Activated naive CD4-positive, alpha-beta T cell treated with anti-CD3 and anti-CD28 coated beads, Interleukin-2, amount 50 U/mL, for 24 hours (primary cell): ENCODE measurements at regions not wholly inside any gene's neighbourhood (a gene's known extent, or its start where the extent isn't known, plus 50 kb on each side); places are given as distances from the start of the nearest gene placed in this dataset.

Source experiments
- H3K27ac Mint-ChIP-seq: one replicate; pipeline ENCODE4 v1.8.0; 2021; ENCODE audit warnings: mild to moderate bottlenecking, mixed read lengths
- H3K27me3 Mint-ChIP-seq: one replicate; pipeline ENCODE4 v1.8.0; 2021; ENCODE audit warnings: mixed read lengths
- H3K36me3 Mint-ChIP-seq: one replicate; pipeline ENCODE4 v1.8.0; 2021; ENCODE audit warnings: mixed read lengths
- H3K4me1 Mint-ChIP-seq: one replicate; pipeline ENCODE4 v1.8.0; 2021; ENCODE audit warnings: mixed read lengths
- H3K4me3 Mint-ChIP-seq: one replicate; pipeline ENCODE4 v1.8.0; 2021; ENCODE audit warnings: mild to moderate bottlenecking, mixed read lengths
- H3K9me3 Mint-ChIP-seq: one replicate; pipeline ENCODE4 v1.8.0; 2021; ENCODE audit warnings: mixed read lengths

DNA sequence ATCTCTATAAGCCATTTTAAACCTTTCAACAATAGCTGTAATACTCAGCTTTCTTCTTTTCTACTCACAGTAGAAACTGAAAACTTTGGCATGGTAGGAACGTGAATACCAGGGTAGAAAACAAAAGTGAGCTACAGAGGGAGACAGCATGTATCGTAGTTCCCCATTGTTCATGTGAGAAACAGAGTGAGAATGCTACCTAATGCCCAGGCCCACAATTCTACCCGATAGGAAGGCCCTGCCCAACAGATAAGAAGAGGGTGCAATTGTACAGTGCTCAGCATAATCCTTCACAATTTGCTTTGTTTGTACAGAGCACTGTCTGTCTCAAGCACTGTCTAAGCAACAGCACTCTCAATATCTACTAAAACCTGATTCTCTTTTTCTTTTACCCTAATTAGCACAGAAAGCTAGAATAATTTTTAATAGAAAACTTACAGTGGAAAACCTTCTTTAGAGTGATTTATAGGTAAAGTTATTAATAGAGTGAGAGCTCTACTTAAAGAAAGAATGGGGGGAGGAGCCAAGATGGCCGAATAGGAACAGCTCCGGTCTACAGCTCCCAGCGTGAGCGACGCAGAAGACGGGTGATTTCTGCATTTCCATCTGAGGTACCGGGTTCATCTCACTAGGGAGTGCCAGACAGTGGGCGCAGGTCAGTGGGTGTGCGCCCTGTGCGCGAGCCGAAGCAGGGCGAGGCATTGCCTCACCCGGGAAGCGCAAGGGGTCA is 322.3 kb downstream of the EFNB2 start:
- Mint-ChIP-seq H3K4me3 (no peak overlapping the region), H3K4me1 (no peaks in the 10 kb centered on the region), H3K36me3 (no peaks in the 10 kb centered on the region), H3K27me3 (peaks cover 2% of the 10 kb centered on the region), H3K9me3 (no peaks in the 10 kb centered on the region), H3K27ac (no peak overlapping the region)

GRCh38 chr13:106212386-106213010 is 323.0 kb downstream of the EFNB2 start:
- Mint-ChIP-seq H3K27ac (no peak overlapping the region), H3K4me3 (no peak overlapping the region), H3K36me3 (no peaks in the 10 kb centered on the region), H3K9me3 (no peaks in the 10 kb centered on the region), H3K4me1 (no peaks in the 10 kb centered on the region), H3K27me3 (peaks cover 2% of the 10 kb centered on the region)

DNA sequence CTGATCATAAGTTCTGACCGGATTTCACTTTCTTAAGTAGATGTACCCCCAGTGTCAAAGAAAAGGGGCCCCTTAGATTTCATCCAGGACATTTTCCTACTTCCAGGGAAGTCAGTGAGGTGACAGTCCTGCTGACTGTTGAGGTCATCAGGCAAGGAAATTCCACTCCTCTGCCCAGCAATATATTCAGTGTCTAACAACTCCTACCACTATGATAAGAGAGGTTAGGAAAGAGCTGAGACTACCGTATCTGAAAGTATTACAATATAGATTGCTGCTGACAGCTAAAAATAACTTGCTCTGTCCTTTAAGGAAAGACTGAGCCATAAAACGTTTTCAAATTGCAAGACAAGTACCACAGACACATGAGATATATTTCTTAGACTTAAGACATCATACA is 325.1 kb downstream of the EFNB2 start:
- peaks cover 2% of the 10 kb centered on the region for H3K27me3 Mint-ChIP-seq
- H3K4me3 Mint-ChIP-seq = no peak overlapping the region
- H3K9me3 Mint-ChIP-seq = no peaks in the 10 kb centered on the region
- no peaks in the 10 kb centered on the region for H3K4me1 Mint-ChIP-seq
- H3K36me3 Mint-ChIP-seq = no peaks in the 10 kb centered on the region
- H3K27ac Mint-ChIP-seq = no peak overlapping the region

GRCh38 chr13:106205871-106206270 is 329.6 kb downstream of the EFNB2 start:
- Mint-ChIP-seq H3K4me1 (no peaks in the 10 kb centered on the region), H3K4me3 (no peak overlapping the region), H3K36me3 (no peaks in the 10 kb centered on the region), H3K27me3 (peaks cover 2% of the 10 kb centered on the region), H3K9me3 (no peaks in the 10 kb centered on the region), H3K27ac (no peak overlapping the region)

- no peaks in the 10 kb centered on the region for H3K36me3 Mint-ChIP-seq
- H3K27ac Mint-ChIP-seq = no peak overlapping the region
Observed at GRCh38 chr13:106197496-106197895, 338.0 kb downstream of the EFNB2 start.

GRCh38 chr13:106187501-106188095 is 347.9 kb downstream of the EFNB2 start:
- no peak overlapping the region for H3K4me3 Mint-ChIP-seq
- no peak overlapping the region for H3K27ac Mint-ChIP-seq
- no peaks in the 10 kb centered on the region for H3K36me3 Mint-ChIP-seq
- H3K4me1 Mint-ChIP-seq = no peaks in the 10 kb centered on the region
- H3K9me3 Mint-ChIP-seq = peaks cover 10% of the 10 kb centered on the region
- H3K27me3 Mint-ChIP-seq = peaks cover 1% of the 10 kb centered on the region

More at GRCh38 chr13:106197496-106197895, 338.0 kb downstream of the EFNB2 start:
- Mint-ChIP-seq H3K9me3 (peaks cover under 1% of the 10 kb centered on the region), H3K27me3 (no peaks in the 10 kb centered on the region), H3K4me3 (no peak overlapping the region), H3K4me1 (no peaks in the 10 kb centered on the region)

DNA sequence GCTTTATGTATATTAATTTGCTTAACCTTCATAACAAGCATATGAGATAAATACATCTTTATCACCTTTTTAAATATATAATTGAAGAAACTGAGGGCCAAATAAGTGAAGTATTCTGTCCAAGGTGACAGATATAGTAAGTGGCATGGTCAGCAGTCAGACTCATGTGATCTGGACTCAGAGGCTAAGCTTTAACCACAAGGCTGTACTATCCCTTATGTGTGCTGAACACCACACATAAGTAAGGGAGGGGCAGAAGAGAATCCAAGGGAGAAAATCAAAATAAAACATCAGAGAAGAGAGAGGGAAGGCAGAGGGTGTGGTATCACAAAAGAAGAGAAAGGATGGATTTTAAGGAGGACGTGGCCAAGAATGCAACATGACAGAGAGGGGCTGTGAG is 348.4 kb downstream of the EFNB2 start:
- Mint-ChIP-seq H3K27me3 (peaks cover 1% of the 10 kb centered on the region), H3K4me1 (no peaks in the 10 kb centered on the region), H3K4me3 (no peak overlapping the region), H3K9me3 (peaks cover 5% of the 10 kb centered on the region), H3K27ac (no peak overlapping the region), H3K36me3 (no peaks in the 10 kb centered on the region)

DNA sequence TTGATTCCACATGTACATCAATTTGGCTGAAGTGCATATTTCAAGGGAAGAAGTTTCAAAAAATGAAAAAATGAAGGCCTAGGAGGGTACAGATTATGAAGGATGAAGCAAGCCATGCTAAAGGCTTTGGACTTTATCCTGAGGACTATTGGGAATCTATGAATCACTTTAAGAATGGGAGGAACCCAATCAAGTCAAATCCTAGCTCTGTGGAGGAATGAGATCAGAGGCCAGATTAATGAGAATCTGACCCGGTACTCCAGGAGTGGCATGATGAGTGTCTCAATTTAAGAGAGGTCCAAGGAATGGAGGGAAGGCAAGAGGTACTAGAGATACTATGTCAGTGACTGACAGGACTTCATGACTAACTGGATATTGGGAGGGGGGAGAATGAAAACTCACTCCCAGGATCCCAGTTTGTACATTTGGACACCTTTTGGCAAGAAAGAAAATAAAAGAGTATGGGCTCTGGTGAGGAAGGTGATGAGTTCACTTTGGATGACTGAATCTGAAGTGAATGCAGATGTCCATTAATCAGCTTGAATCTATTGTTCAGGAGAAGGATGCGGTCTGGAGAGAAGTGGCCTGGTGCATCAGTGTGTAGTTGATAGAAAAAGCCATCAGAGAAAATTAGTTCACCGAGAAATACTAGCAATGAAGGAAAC is 349.0 kb downstream of the EFNB2 start:
- Mint-ChIP-seq H3K27ac (no peak overlapping the region), H3K4me1 (no peaks in the 10 kb centered on the region), H3K27me3 (peaks cover 1% of the 10 kb centered on the region), H3K36me3 (no peaks in the 10 kb centered on the region), H3K4me3 (no peak overlapping the region), H3K9me3 (peaks cover 5% of the 10 kb centered on the region)

- Mint-ChIP-seq H3K9me3 (peaks cover 5% of the 10 kb centered on the region), H3K4me3 (no peak overlapping the region), H3K36me3 (no peaks in the 10 kb centered on the region), H3K4me1 (no peaks in the 10 kb centered on the region), H3K27ac (no peak overlapping the region), H3K27me3 (peaks cover under 1% of the 10 kb centered on the region)
Observed at GRCh38 chr13:106184790-106185189, 350.7 kb downstream of the EFNB2 start.

GRCh38 chr13:106183410-106184065 is 351.9 kb downstream of the EFNB2 start:
- Mint-ChIP-seq H3K27ac (no peak overlapping the region), H3K36me3 (no peaks in the 10 kb centered on the region), H3K4me3 (no peak overlapping the region), H3K9me3 (peaks cover 5% of the 10 kb centered on the region), H3K27me3 (no peaks in the 10 kb centered on the region), H3K4me1 (no peaks in the 10 kb centered on the region)

DNA sequence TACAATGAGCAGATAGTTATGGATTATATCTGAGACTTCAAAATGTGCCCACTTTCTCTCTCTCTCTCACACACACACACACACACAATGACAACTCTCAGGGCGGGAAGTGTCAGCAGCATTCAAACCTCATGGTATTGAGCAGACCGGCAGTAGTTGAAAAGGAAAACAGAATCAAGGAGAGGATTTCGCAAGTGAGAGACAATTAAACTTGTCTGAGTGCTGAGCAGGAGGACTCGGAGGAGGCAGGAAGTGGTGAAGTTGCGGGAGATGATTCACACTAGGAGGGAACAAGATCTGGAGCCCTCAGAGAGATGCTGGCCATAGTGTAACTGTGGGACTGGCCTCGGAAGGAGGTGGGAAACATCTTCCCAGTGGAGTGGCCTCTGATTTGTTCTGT is 353.1 kb downstream of the EFNB2 start:
- Mint-ChIP-seq H3K27me3 (no peaks in the 10 kb centered on the region), H3K27ac (no peak overlapping the region), H3K9me3 (peaks cover 5% of the 10 kb centered on the region), H3K36me3 (no peaks in the 10 kb centered on the region), H3K4me3 (no peak overlapping the region), H3K4me1 (no peaks in the 10 kb centered on the region)

GRCh38 chr13:106178816-106179215 is 356.6 kb downstream of the EFNB2 start:
- Mint-ChIP-seq H3K27me3 (no peaks in the 10 kb centered on the region), H3K27ac (no peak overlapping the region), H3K36me3 (no peaks in the 10 kb centered on the region), H3K4me3 (no peak overlapping the region), H3K4me1 (no peaks in the 10 kb centered on the region), H3K9me3 (no peaks in the 10 kb centered on the region)

- no peaks in the 10 kb centered on the region for H3K27me3 Mint-ChIP-seq
- H3K36me3 Mint-ChIP-seq = no peaks in the 10 kb centered on the region
- no peaks in the 10 kb centered on the region for H3K4me1 Mint-ChIP-seq
- no peak overlapping the region for H3K4me3 Mint-ChIP-seq
- H3K9me3 Mint-ChIP-seq = no peaks in the 10 kb centered on the region
- no peak overlapping the region for H3K27ac Mint-ChIP-seq
Observed at GRCh38 chr13:106177146-106177545, 358.3 kb downstream of the EFNB2 start.

- Mint-ChIP-seq H3K27ac (no peak overlapping the region), H3K36me3 (no peaks in the 10 kb centered on the region), H3K9me3 (no peaks in the 10 kb centered on the region), H3K27me3 (peaks cover 3% of the 10 kb centered on the region), H3K4me1 (no peaks in the 10 kb centered on the region), H3K4me3 (no peak overlapping the region)
Observed at GRCh38 chr13:106176117-106176516, 359.3 kb downstream of the EFNB2 start.

- Mint-ChIP-seq H3K27me3 (peaks cover 4% of the 10 kb centered on the region), H3K9me3 (peaks cover 4% of the 10 kb centered on the region), H3K4me1 (no peaks in the 10 kb centered on the region), H3K36me3 (no peaks in the 10 kb centered on the region), H3K27ac (no peak overlapping the region), H3K4me3 (no peak overlapping the region)
Observed at GRCh38 chr13:106173891-106174610, 361.4 kb downstream of the EFNB2 start.
